HEK293 (cell line): ENCODE measurements at regions not wholly inside any gene's neighbourhood (a gene's known extent, or its start where the extent isn't known, plus 50 kb on each side); places are given as distances from the start of the nearest gene placed in this dataset.

Experiments
- CTCF ChIA-PET: fragments of 350-600 bp; formaldehyde crosslinking; extraction: SDS; loops from one replicate; lab custom pipeline; 2021; ENCODE audit warnings: antibody characterized with exemption; lab: Yijun Ruan, JAX
- POLR2A ChIA-PET: fragments of 300-600 bp; formaldehyde crosslinking; extraction: SDS; loops from one replicate; lab custom pipeline; 2020; ENCODE audit warnings: antibody characterized with exemption, inconsistent platforms; lab: Yijun Ruan, JAX
- H3K27ac ChIP-seq: fragments of 200-500 bp; sonication (Bioruptor generic); 2 replicates; pipeline ENCODE4 v1.5.1; 2014; ENCODE audit warnings: low read depth, low read length, control low read depth, inconsistent platforms; ENCODE audit errors: extremely low read depth
- H3K36me3 ChIP-seq, 2 experiments: fragments of 200-500 bp in 1 of 2; sonication (Bioruptor generic) in 1 of 2; 1 replicate in 1 of 2; 2 replicates in 1 of 2; pipeline ENCODE4 v1.5.1; 2014 to 2017; ENCODE audit warnings: inconsistent platforms in 2 of 2, low read length in 2 of 2; ENCODE audit not compliant: control insufficient read depth in 2 of 2, insufficient read depth in 1 of 2
- H3K4me1 ChIP-seq: fragments of 200-500 bp; sonication (Bioruptor generic); 2 replicates; pipeline ENCODE4 v1.5.1; 2014; ENCODE audit warnings: mild to moderate bottlenecking, low read length, inconsistent platforms; ENCODE audit not compliant: control insufficient read depth, insufficient read depth
- H3K4me3 ChIP-seq: 2 replicates; pipeline ENCODE4 v1.5.1; 2011; ENCODE audit warnings: low read depth, mild to moderate bottlenecking, control low read depth, low read length, moderate library complexity
- H3K9me3 ChIP-seq: fragments of 200-500 bp; sonication (Bioruptor generic); 2 replicates; pipeline ENCODE4 v1.5.1; 2014; ENCODE audit warnings: low read depth, low read length, inconsistent platforms; ENCODE audit not compliant: control insufficient read depth, insufficient read depth
- BCL11A ChIP-seq: fragments of 450-650 bp; formaldehyde crosslinking; IDR thresholded peaks from 2 replicates; pipeline ENCODE4 v1.5.1; 2016; ENCODE audit warnings: low read depth, missing biosample characterization, missing genetic modification characterization
- HOXD13 ChIP-seq: sonication (generic); formaldehyde crosslinking; IDR thresholded peaks from 2 replicates; pipeline ENCODE4 v1.8.0; 2022; ENCODE audit warnings: missing genetic modification reagents, borderline replicate concordance
- IKZF3 ChIP-seq: fragments of 450-650 bp; IDR thresholded peaks from 2 replicates; pipeline ENCODE4 v1.5.0; 2018; ENCODE audit warnings: missing biosample characterization, mild to moderate bottlenecking, missing genetic modification characterization, moderate library complexity
- KLF16 ChIP-seq: fragments of 450-650 bp; formaldehyde crosslinking; IDR thresholded peaks from 2 replicates; pipeline ENCODE4 v1.5.1; 2017; ENCODE audit warnings: missing biosample characterization, missing genetic modification characterization
- KLF17 ChIP-seq: fragments of 450-650 bp; formaldehyde crosslinking; IDR thresholded peaks from 2 replicates; pipeline ENCODE4 v1.5.1; 2016; ENCODE audit warnings: missing biosample characterization, missing genetic modification characterization
- MZF1 ChIP-seq: fragments of 450-650 bp; formaldehyde crosslinking; IDR thresholded peaks from 2 replicates; pipeline ENCODE4 v1.5.1; 2017; ENCODE audit warnings: missing biosample characterization, missing genetic modification characterization, borderline replicate concordance
- OSR2 ChIP-seq: fragments of 450-650 bp; formaldehyde crosslinking; IDR thresholded peaks from 2 replicates; pipeline ENCODE4 v1.5.1; 2016; ENCODE audit warnings: missing biosample characterization, missing genetic modification characterization
- PRDM10 ChIP-seq: fragments of 450-650 bp; formaldehyde crosslinking; IDR thresholded peaks from 2 replicates; pipeline ENCODE4 v1.5.1; 2016; ENCODE audit warnings: missing biosample characterization, missing genetic modification characterization
- ZBTB44 ChIP-seq: fragments of 450-650 bp; IDR thresholded peaks from 2 replicates; pipeline ENCODE4 v1.5.1; 2018; ENCODE audit warnings: missing biosample characterization, mild to moderate bottlenecking, missing genetic modification characterization
- ZBTB49 ChIP-seq: fragments of 450-650 bp; formaldehyde crosslinking; IDR thresholded peaks from 2 replicates; pipeline ENCODE4 v1.5.1; 2016; ENCODE audit warnings: missing biosample characterization, missing genetic modification characterization, low read depth
- ZFP41 ChIP-seq: fragments of 450-650 bp; formaldehyde crosslinking; IDR thresholded peaks from 2 replicates; pipeline ENCODE4 v1.5.1; 2016; ENCODE audit warnings: missing biosample characterization, missing genetic modification characterization, borderline replicate concordance
- ZNF175 ChIP-seq: fragments of 450-650 bp; formaldehyde crosslinking; IDR thresholded peaks from 2 replicates; pipeline ENCODE4 v1.5.1; 2016; ENCODE audit warnings: missing biosample characterization, missing genetic modification characterization
- ZNF214 ChIP-seq: fragments of 450-650 bp; formaldehyde crosslinking; IDR thresholded peaks from 2 replicates; pipeline ENCODE4 v1.5.1; 2017; ENCODE audit warnings: missing biosample characterization, mild to moderate bottlenecking, missing genetic modification characterization, borderline replicate concordance
- ZNF239 ChIP-seq: fragments of 450-650 bp; formaldehyde crosslinking; IDR thresholded peaks from 2 replicates; pipeline ENCODE4 v1.5.1; 2016; ENCODE audit warnings: missing biosample characterization, missing genetic modification characterization
- ZNF24 ChIP-seq: fragments of 450-650 bp; formaldehyde crosslinking; IDR thresholded peaks from 2 replicates; pipeline ENCODE4 v1.5.1; 2016; ENCODE audit warnings: missing biosample characterization, missing genetic modification characterization
- ZNF366 ChIP-seq: fragments of 450-650 bp; formaldehyde crosslinking; conservative IDR thresholded peaks from 2 replicates; pipeline ENCODE4 v1.5.1; 2016; ENCODE audit warnings: missing biosample characterization, missing genetic modification characterization
- ZNF518A ChIP-seq: fragments of 450-650 bp; formaldehyde crosslinking; conservative IDR thresholded peaks from 2 replicates; pipeline ENCODE4 v1.5.1; 2016; ENCODE audit warnings: low read depth, missing biosample characterization, missing genetic modification characterization
- ZNF529 ChIP-seq: fragments of 450-650 bp; formaldehyde crosslinking; IDR thresholded peaks from 2 replicates; pipeline ENCODE4 v1.5.1; 2017; ENCODE audit warnings: missing genetic modification characterization, missing biosample characterization; ENCODE audit not compliant: insufficient replicate concordance
- ZNF610 ChIP-seq: fragments of 450-650 bp; formaldehyde crosslinking; IDR thresholded peaks from 2 replicates; pipeline ENCODE4 v1.5.1; 2016; ENCODE audit warnings: missing biosample characterization, missing genetic modification characterization, borderline replicate concordance
- ZNF629 ChIP-seq: fragments of 450-650 bp; formaldehyde crosslinking; IDR thresholded peaks from 2 replicates; pipeline ENCODE4 v1.5.1; 2017; ENCODE audit warnings: missing biosample characterization, missing genetic modification characterization
- ZNF701 ChIP-seq: fragments of 450-650 bp; formaldehyde crosslinking; IDR thresholded peaks from 2 replicates; pipeline ENCODE4 v1.5.1; 2016; ENCODE audit warnings: missing biosample characterization, missing genetic modification characterization
- ZNF776 ChIP-seq: fragments of 450-650 bp; formaldehyde crosslinking; IDR thresholded peaks from 2 replicates; pipeline ENCODE4 v1.5.0; 2017; ENCODE audit warnings: missing biosample characterization, missing genetic modification characterization, borderline replicate concordance

- TF ChIP-seq KLF17 = no peak
- TF ChIP-seq ZBTB44 (tag by site-specific recombination) = no peak
- no peak for TF ChIP-seq OSR2 (tag by site-specific recombination)
- TF ChIP-seq MZF1 (tag by site-specific recombination) = no peak
- no peak for TF ChIP-seq IKZF3 (tag by site-specific recombination)
- TF ChIP-seq BCL11A (tag by site-specific recombination) = no peak
- TF ChIP-seq HOXD13 (CRISPR knock-in tag) = no peak
- TF ChIP-seq ZNF366 (tag by site-specific recombination) = no peak
- no peak for TF ChIP-seq ZNF529
Observed at GRCh38 chr12:103138538-103138937, 181.1 kb downstream of the ASCL1 start (continued).

- Histone ChIP-seq H3K9me3 (no peaks in the 10 kb centered on the region), H3K27ac (no peak overlapping the region), H3K36me3 (no peaks in the 10 kb centered on the region), H3K4me1 (no peaks in the 10 kb centered on the region), H3K4me3 (no peak overlapping the region)
- POLR2A ChIA-PET = no interaction called here
- CTCF ChIA-PET = no interaction called here
- TF ChIP-seq ZNF24 (no peak), ZNF610 (tag by site-specific recombination) (no peak), ZNF175 (no peak), ZFP41 (tag by site-specific recombination) (no peak), ZNF776 (tag by site-specific recombination) (no peak), ZNF518A (tag by site-specific recombination) (no peak), KLF16 (no peak), ZNF701 (tag by site-specific recombination) (no peak), PRDM10 (tag by site-specific recombination) (no peak), ZNF214 (tag by site-specific recombination) (no peak), ZNF239 (no peak), HOXD13 (CRISPR knock-in tag) (no peak), ZBTB49 (tag by site-specific recombination) (no peak), ZNF366 (tag by site-specific recombination) (no peak), ZNF629 (tag by site-specific recombination) (no peak)
Observed at GRCh38 chr12:103139876-103140275, 182.4 kb downstream of the ASCL1 start.
